ENCODE measurements at regions not wholly inside any gene's neighbourhood (a gene's known extent, or its start where the extent isn't known, plus 50 kb on each side); places are given as distances from the start of the nearest gene placed in this dataset.

GRCh38 chr10:131649617-131650016 lies 251.2 kb upstream of the PPP2R2D start:
- intact Hi-C loops (cut with DNase I): no loop called here
- no peak for DNase-seq (ENCODE audit: extremely low spot score)
- no peak for TF ChIP-seq POLR2A (IDR thresholded peaks at IDR 0.05; ENCODE audit: low read depth)
- TF ChIP-seq CTCF (IDR thresholded peaks at IDR 0.05): no peak
- TF ChIP-seq EP300 (IDR thresholded peaks at IDR 0.05): no peak
- no peak for TF ChIP-seq POLR2AphosphoS5 (IDR thresholded peaks at IDR 0.05)
- H3K4me3 ChIP-seq: no peak overlapping the region
- no peaks in the 10 kb centered on the region for H3K36me3 ChIP-seq
- WGBS: 73% methylated on average over 6 of the region's 6 CpGs
- H3K27ac ChIP-seq (replicated peaks in 1 of 4): no peak overlapping the region
- peaks cover 0 to 72% (median 0%) of the 10 kb centered on the region in 4 donors for H3K27me3 ChIP-seq
- H3K9me3 ChIP-seq: no peaks in the 10 kb centered on the region
- H3K4me1 ChIP-seq: no peaks in the 10 kb centered on the region

- 32% methylated on average over 10 of the region's 12 CpGs for WGBS
- Histone ChIP-seq H3K4me3 (no peak overlapping the region), H3K36me3 (no peaks in the 10 kb centered on the region), H3K4me1 (no peaks in the 10 kb centered on the region), H3K27me3 (peaks cover 0 to 74% (median 0%) of the 10 kb centered on the region in 4 donors), H3K27ac (replicated peaks in 1 of 4) (no peak overlapping the region), H3K9me3 (no peaks in the 10 kb centered on the region)
- intact Hi-C loops (cut with DNase I): no loop called here
- TF ChIP-seq EP300 (IDR thresholded peaks at IDR 0.05): no peak
- TF ChIP-seq POLR2A (IDR thresholded peaks at IDR 0.05; ENCODE audit: low read depth): no peak
- no peak for TF ChIP-seq CTCF (IDR thresholded peaks at IDR 0.05)
- TF ChIP-seq POLR2AphosphoS5 (IDR thresholded peaks at IDR 0.05): no peak
- no peak for DNase-seq (ENCODE audit: extremely low spot score)
Observed at GRCh38 chr10:131650169-131650705, 250.6 kb upstream of the PPP2R2D start.

- Histone ChIP-seq H3K27ac (replicated peaks in 1 of 4) (no peak overlapping the region), H3K4me3 (no peak overlapping the region), H3K9me3 (no peaks in the 10 kb centered on the region), H3K27me3 (peaks cover 0 to 68% (median 0%) of the 10 kb centered on the region in 4 donors), H3K4me1 (no peaks in the 10 kb centered on the region), H3K36me3 (no peaks in the 10 kb centered on the region)
- 73% methylated on average over 21 of the region's 23 CpGs for WGBS
- intact Hi-C loops (cut with DNase I): no loop called here
- TF ChIP-seq POLR2AphosphoS5 (IDR thresholded peaks at IDR 0.05): no peak
- no peak for TF ChIP-seq CTCF (IDR thresholded peaks at IDR 0.05)
- TF ChIP-seq POLR2A (IDR thresholded peaks at IDR 0.05; ENCODE audit: low read depth): no peak
- no peak for TF ChIP-seq EP300 (IDR thresholded peaks at IDR 0.05)
- no peak for DNase-seq (ENCODE audit: extremely low spot score)
Observed at GRCh38 chr10:131650771-131651673, 249.8 kb upstream of the PPP2R2D start.

- DNase-seq (ENCODE audit: extremely low spot score): no peak
- no peak for TF ChIP-seq POLR2AphosphoS5 (IDR thresholded peaks at IDR 0.05)
- TF ChIP-seq EP300 (IDR thresholded peaks at IDR 0.05): no peak
- TF ChIP-seq POLR2A (IDR thresholded peaks at IDR 0.05; ENCODE audit: low read depth): no peak
- no peak for TF ChIP-seq CTCF (IDR thresholded peaks at IDR 0.05)
- no peak overlapping the region for H3K4me3 ChIP-seq
- no peak overlapping the region for H3K27ac ChIP-seq (replicated peaks in 1 of 4)
- H3K4me1 ChIP-seq: no peaks in the 10 kb centered on the region
- WGBS: 26% methylated on average over 20 of the region's 22 CpGs
- H3K27me3 ChIP-seq: peaks cover 0 to 62% (median 0%) of the 10 kb centered on the region in 4 donors
- no peaks in the 10 kb centered on the region for H3K36me3 ChIP-seq
- intact Hi-C loops (cut with DNase I): no loop called here
- H3K9me3 ChIP-seq: no peaks in the 10 kb centered on the region
Observed at GRCh38 chr10:131651674-131652437, 249.0 kb upstream of the PPP2R2D start.
